ENCODE measurements at regions not wholly inside any gene's neighbourhood (a gene's known extent, or its start where the extent isn't known, plus 50 kb on each side); places are given as distances from the start of the nearest gene placed in this dataset.

DNA sequence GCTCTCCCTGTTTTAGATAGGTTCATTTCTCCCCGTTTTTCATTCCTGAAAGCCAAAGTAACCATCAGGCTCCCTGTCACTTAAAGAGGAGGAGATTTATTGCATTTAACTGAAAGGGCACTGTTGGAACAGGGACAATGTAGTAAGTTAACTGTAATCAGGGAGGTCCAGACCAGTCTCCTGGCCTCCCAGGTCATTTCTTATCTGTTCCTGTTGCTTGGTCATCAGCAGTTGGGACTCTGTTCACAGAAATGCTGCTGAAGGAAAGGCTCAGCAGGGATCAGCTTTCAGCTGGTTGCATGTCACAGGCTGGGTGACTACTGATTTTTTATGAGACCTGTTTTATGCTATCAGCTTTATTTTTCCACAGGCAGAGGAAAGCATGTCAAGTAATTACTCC is 622.6 kb upstream of the GOT2 start (continued):
- TF ChIP-seq, protein P1, sequence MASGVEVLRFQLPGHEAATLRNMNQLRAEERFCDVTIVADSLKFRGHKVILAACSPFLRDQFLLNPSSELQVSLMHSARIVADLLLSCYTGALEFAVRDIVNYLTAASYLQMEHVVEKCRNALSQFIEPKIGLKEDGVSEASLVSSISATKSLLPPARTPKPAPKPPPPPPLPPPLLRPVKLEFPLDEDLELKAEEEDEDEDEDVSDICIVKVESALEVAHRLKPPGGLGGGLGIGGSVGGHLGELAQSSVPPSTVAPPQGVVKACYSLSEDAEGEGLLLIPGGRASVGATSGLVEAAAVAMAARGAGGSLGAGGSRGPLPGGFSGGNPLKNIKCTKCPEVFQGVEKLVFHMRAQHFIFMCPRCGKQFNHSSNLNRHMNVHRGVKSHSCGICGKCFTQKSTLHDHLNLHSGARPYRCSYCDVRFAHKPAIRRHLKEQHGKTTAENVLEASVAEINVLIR (CRISPR knock-in tag; IDR thresholded peaks at IDR 0.05), result no peak
- TF ChIP-seq ZKSCAN8 (CRISPR knock-in tag; IDR thresholded peaks at IDR 0.05) (0 out of 2 replicates have a peak, but pooled peaks have one; percentile 48), POLR2AphosphoS2 (IDR thresholded peaks at IDR 0.05; ENCODE audit: low read length) (no peak), ZNF57 (CRISPR knock-in tag; IDR thresholded peaks at IDR 0.05) (no peak), RNF2 (IDR thresholded peaks at IDR 0.05) (peak; percentile 84), CHD1 (IDR thresholded peaks at IDR 0.05; ENCODE audit: low read length) (no peak), SRSF1 (IDR thresholded peaks at IDR 0.05; ENCODE audit: low read depth, low read length) (no peak), L3MBTL2 (IDR thresholded peaks at IDR 0.05) (0 out of 2 replicates have a peak, but pooled peaks have one; percentile 11), HNRNPUL1 (IDR thresholded peaks at IDR 0.05; ENCODE audit: low read length) (no peak), ZNF830 (CRISPR knock-in tag; IDR thresholded peaks at IDR 0.05) (no peak), ZNF224 (CRISPR knock-in tag; IDR thresholded peaks at IDR 0.05) (no peak), RAD21 (CRISPR knock-in tag; conservative IDR thresholded peaks at IDR 0.05 in 1 of 2, IDR thresholded peaks at IDR 0.05 in 1 of 2) (peak; percentile 9 to 24; a peak in 2 of 4 replicates), HSF4 (CRISPR knock-in tag; IDR thresholded peaks at IDR 0.05; ENCODE audit: borderline replicate concordance) (no peak), CEBPB (tag; IDR thresholded peaks at IDR 0.05) (no peak), HMG20B (CRISPR knock-in tag; IDR thresholded peaks at IDR 0.05) (no peak), ESRRA (IDR thresholded peaks at IDR 0.05; ENCODE audit: borderline replicate concordance, low read depth) (peak; percentile 39; the same call in 1 of the 2 replicates), NFYB (IDR thresholded peaks at IDR 0.05; ENCODE audit: extremely low read depth, insufficient read length) (no peak)
- TF ChIP-seq, protein P2, sequence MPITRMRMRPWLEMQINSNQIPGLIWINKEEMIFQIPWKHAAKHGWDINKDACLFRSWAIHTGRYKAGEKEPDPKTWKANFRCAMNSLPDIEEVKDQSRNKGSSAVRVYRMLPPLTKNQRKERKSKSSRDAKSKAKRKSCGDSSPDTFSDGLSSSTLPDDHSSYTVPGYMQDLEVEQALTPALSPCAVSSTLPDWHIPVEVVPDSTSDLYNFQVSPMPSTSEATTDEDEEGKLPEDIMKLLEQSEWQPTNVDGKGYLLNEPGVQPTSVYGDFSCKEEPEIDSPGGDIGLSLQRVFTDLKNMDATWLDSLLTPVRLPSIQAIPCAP (CRISPR knock-in tag; IDR thresholded peaks at IDR 0.05; ENCODE audit: borderline replicate concordance), result no peak
- TF ChIP-seq, protein P3, sequence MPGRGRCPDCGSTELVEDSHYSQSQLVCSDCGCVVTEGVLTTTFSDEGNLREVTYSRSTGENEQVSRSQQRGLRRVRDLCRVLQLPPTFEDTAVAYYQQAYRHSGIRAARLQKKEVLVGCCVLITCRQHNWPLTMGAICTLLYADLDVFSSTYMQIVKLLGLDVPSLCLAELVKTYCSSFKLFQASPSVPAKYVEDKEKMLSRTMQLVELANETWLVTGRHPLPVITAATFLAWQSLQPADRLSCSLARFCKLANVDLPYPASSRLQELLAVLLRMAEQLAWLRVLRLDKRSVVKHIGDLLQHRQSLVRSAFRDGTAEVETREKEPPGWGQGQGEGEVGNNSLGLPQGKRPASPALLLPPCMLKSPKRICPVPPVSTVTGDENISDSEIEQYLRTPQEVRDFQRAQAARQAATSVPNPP (IDR thresholded peaks at IDR 0.05; ENCODE audit: borderline replicate concordance, insufficient read depth, insufficient read length), result no peak
- TF ChIP-seq, protein P4, sequence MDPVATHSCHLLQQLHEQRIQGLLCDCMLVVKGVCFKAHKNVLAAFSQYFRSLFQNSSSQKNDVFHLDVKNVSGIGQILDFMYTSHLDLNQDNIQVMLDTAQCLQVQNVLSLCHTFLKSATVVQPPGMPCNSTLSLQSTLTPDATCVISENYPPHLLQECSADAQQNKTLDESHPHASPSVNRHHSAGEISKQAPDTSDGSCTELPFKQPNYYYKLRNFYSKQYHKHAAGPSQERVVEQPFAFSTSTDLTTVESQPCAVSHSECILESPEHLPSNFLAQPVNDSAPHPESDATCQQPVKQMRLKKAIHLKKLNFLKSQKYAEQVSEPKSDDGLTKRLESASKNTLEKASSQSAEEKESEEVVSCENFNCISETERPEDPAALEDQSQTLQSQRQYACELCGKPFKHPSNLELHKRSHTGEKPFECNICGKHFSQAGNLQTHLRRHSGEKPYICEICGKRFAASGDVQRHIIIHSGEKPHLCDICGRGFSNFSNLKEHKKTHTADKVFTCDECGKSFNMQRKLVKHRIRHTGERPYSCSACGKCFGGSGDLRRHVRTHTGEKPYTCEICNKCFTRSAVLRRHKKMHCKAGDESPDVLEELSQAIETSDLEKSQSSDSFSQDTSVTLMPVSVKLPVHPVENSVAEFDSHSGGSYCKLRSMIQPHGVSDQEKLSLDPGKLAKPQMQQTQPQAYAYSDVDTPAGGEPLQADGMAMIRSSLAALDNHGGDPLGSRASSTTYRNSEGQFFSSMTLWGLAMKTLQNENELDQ (CRISPR knock-in tag; IDR thresholded peaks at IDR 0.05; ENCODE audit: borderline replicate concordance), result no peak
- TF ChIP-seq, protein P5, sequence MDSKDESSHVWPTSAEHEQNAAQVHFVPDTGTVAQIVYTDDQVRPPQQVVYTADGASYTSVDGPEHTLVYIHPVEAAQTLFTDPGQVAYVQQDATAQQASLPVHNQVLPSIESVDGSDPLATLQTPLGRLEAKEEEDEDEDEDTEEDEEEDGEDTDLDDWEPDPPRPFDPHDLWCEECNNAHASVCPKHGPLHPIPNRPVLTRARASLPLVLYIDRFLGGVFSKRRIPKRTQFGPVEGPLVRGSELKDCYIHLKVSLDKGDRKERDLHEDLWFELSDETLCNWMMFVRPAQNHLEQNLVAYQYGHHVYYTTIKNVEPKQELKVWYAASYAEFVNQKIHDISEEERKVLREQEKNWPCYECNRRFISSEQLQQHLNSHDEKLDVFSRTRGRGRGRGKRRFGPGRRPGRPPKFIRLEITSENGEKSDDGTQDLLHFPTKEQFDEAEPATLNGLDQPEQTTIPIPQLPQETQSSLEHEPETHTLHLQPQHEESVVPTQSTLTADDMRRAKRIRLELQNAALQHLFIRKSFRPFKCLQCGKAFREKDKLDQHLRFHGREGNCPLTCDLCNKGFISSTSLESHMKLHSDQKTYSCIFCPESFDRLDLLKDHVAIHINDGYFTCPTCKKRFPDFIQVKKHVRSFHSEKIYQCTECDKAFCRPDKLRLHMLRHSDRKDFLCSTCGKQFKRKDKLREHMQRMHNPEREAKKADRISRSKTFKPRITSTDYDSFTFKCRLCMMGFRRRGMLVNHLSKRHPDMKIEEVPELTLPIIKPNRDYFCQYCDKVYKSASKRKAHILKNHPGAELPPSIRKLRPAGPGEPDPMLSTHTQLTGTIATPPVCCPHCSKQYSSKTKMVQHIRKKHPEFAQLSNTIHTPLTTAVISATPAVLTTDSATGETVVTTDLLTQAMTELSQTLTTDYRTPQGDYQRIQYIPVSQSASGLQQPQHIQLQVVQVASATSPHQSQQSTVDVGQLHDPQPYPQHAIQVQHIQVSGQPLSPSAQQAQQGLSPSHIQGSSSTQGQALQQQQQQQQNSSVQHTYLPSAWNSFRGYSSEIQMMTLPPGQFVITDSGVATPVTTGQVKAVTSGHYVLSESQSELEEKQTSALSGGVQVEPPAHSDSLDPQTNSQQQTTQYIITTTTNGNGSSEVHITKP (IDR thresholded peaks at IDR 0.05; ENCODE audit: partially characterized antibody), result peak; percentile 32
